ENCODE measurements at regions not wholly inside any gene's neighbourhood (a gene's known extent, or its start where the extent isn't known, plus 50 kb on each side); places are given as distances from the start of the nearest gene placed in this dataset.
A peak's percentile ranks its signal among the peaks of the same experiment; 100 is the strongest.
"Not testable (repeated sequence)": the region's sequence is repeated elsewhere in the genome, so short reads cannot be mapped to it uniquely, and the experiment has no call there.

DNA sequence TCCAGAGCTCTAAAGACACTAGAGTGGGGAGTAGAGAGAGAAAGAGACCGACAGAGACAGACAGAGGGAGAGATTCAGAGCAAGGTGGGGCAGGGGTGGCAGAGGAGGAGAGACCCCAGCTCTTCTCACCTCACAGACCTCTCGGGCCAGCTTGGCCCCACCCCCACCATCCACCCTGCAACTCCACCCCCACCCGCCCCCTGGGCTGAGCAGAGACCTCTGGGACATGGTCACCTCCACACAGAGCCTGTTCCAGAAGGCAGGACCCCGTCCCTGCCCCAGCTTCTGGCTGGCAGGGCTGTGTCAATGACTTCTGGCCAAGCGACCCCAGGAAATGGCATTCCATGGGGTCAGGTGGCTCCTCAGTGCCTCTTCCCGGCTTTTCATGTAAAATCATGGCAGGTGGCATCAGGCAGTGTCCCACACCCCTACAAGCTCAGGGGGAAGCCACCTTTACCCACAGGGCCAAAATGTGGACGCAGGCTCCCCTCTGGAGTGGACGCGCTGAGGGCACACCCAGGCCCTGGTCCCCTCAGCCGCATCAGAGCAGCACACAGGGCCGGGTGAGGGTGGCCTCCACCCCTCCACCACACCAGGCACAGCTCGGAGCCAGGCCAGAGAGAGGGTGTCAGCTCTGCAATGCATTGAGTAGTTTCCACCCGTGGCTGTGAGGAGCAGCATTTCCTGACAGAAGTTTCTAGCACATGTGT is 131.2 kb upstream of the LPCAT1 start:
- BruUV-seq (replicated peaks) = no TSS peak
- CTCF ChIA-PET = interaction anchor here (1.3 kb wide), 1 partner anchor 10 kb away, joined by 8 read pairs; no protein-coding TSS in a partner anchor
- no peak for DNase-seq (ENCODE audit: low read depth, low spot score)
- H3K9ac ChIP-seq (ENCODE audit: low read length) = no peak overlapping the region
- TF ChIP-seq, protein P1, sequence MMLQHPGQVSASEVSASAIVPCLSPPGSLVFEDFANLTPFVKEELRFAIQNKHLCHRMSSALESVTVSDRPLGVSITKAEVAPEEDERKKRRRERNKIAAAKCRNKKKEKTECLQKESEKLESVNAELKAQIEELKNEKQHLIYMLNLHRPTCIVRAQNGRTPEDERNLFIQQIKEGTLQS (IDR thresholded peaks at IDR 0.05) = no peak
- intact Hi-C loops (cut with micrococcal nuclease) = no loop called here
- POLR2A ChIA-PET = no interaction called here
- no peaks in the 10 kb centered on the region for H3K36me3 ChIP-seq (ENCODE audit: control insufficient read depth in 1 of 2, insufficient read depth in 2 of 2, low read length in 2 of 2)
- H3K27ac ChIP-seq (ENCODE audit: low read depth, low read length) = no peak overlapping the region
- H3K4me1 ChIP-seq (ENCODE audit: control insufficient read depth in 1 of 2, insufficient read depth in 2 of 2, low read length in 2 of 2) = peaks cover 0 to 9% of the 10 kb centered on the region in 2 experiments; a peak in 1 of 4 replicates
- H3K4me3 ChIP-seq (replicated peaks in 1 of 2; ENCODE audit: low read depth in 1 of 2, low read length in 2 of 2) = no peak overlapping the region
- no peaks in the 10 kb centered on the region for H3K9me3 ChIP-seq (ENCODE audit: control insufficient read depth in 1 of 2, insufficient read depth in 1 of 2, low read depth in 1 of 2, low read length in 2 of 2)
- H3K4me2 ChIP-seq (ENCODE audit: low read length) = 0 out of 2 replicates have a peak overlapping the region, but pooled peaks have one; percentile 63
- no peaks in the 10 kb centered on the region for H4K20me1 ChIP-seq (ENCODE audit: insufficient read depth)
- no peaks in the 10 kb centered on the region for H3K79me2 ChIP-seq (ENCODE audit: insufficient read depth, low read length)
- H2AFZ ChIP-seq (ENCODE audit: low read depth, low read length, poor library complexity, severe bottlenecking) = no peak overlapping the region
- H3K9me2 ChIP-seq (ENCODE audit: insufficient read depth) = no peaks in the 10 kb centered on the region
- ATAC-seq = no peak
- H3K27me3 ChIP-seq (ENCODE audit: insufficient read depth, low read length) = 0 out of 2 replicates have a peak, but pooled peaks cover 2% of the 10 kb centered on the region
- RAD21 ChIA-PET (ENCODE audit: low non-redundant PET in 1 of 2, low total read pairs in 2 of 2, uncharacterized antibody in 2 of 2, unreplicated experiment in 2 of 2) = no interaction called here

DNA sequence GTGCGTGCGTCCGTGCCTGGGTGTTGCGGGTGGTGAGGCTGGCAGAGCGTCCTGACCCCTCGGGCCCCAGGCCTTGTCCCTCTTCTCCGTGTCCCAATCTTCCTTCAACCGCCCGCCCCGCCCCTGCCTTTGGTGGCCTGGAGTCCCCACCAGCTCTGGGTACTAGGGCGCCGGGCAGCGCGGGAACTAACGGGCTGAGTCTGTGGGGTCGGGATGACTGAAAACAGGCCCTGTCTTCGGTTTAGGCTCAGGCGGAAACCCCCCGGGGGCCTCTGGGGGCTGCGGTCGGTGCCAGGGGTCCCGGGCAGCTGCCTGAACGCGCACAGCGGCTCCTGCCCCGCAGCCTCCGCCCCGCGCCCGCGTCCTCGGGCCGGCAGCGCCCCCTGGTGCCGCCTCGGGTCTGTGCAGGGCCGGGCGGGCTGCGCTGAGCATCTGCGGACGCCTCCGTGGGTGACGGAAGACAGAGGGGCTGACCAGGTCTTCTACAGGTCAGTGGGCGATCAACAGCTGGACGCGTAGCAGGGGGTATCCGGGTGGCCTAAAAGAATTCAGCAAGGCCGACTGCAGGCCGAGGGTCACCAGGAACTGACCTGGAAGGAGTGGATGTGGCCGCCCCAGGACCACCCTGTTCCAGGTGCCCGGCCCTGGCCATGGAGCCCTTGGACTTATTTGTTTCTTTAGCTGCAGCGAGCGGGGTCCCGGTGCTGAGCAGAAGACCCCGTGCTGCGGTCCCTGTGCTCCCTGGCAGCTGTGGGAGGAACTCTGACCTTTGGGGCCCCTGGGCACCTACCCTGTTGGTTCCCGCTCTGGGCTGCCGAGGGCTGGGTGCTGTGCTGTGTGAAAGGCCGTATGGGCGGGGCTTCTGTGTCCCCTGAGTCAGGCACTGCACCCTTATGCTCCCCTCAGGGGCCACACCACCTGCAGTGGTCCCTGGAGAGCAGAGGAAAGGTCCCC is 130.2 kb upstream of the LPCAT1 start:
- H3K27ac ChIP-seq (ENCODE audit: low read depth, low read length); DNase-seq (ENCODE audit: low read depth, low spot score); H4K20me1 ChIP-seq (ENCODE audit: insufficient read depth); H2AFZ ChIP-seq (ENCODE audit: low read depth, low read length, poor library complexity, severe bottlenecking); H3K9me3 ChIP-seq (ENCODE audit: control insufficient read depth in 1 of 2, insufficient read depth in 1 of 2, low read depth in 1 of 2, low read length in 2 of 2); RAD21 ChIA-PET (ENCODE audit: low non-redundant PET in 1 of 2, low total read pairs in 2 of 2, uncharacterized antibody in 2 of 2, unreplicated experiment in 2 of 2); H3K9ac ChIP-seq (ENCODE audit: low read length); POLR2A ChIA-PET; H3K36me3 ChIP-seq (ENCODE audit: control insufficient read depth in 1 of 2, insufficient read depth in 2 of 2, low read length in 2 of 2); intact Hi-C loops (cut with micrococcal nuclease); H3K79me2 ChIP-seq (ENCODE audit: insufficient read depth, low read length); H3K27me3 ChIP-seq (ENCODE audit: insufficient read depth, low read length); BruUV-seq (replicated peaks); H3K4me1 ChIP-seq (ENCODE audit: control insufficient read depth in 1 of 2, insufficient read depth in 2 of 2, low read length in 2 of 2); H3K9me2 ChIP-seq (ENCODE audit: insufficient read depth): not testable (repeated sequence)
- Histone ChIP-seq H3K4me3 (replicated peaks in 1 of 2; ENCODE audit: low read depth in 1 of 2, low read length in 2 of 2) (peak overlapping the region; percentile 11 to 27; a peak in 3 of 4 replicates), H3K4me2 (ENCODE audit: low read length) (peak overlapping the region; percentile 63)
- CTCF ChIA-PET = interaction anchor here (1.3 kb wide), 1 partner anchor 9 kb away, joined by 8 read pairs; no protein-coding TSS in a partner anchor
- TF ChIP-seq RAD21 (IDR thresholded peaks at IDR 0.05; ENCODE audit: low read depth) = peak; percentile 16; the same call in 1 of the 2 replicates
- TF ChIP-seq, protein P2, sequence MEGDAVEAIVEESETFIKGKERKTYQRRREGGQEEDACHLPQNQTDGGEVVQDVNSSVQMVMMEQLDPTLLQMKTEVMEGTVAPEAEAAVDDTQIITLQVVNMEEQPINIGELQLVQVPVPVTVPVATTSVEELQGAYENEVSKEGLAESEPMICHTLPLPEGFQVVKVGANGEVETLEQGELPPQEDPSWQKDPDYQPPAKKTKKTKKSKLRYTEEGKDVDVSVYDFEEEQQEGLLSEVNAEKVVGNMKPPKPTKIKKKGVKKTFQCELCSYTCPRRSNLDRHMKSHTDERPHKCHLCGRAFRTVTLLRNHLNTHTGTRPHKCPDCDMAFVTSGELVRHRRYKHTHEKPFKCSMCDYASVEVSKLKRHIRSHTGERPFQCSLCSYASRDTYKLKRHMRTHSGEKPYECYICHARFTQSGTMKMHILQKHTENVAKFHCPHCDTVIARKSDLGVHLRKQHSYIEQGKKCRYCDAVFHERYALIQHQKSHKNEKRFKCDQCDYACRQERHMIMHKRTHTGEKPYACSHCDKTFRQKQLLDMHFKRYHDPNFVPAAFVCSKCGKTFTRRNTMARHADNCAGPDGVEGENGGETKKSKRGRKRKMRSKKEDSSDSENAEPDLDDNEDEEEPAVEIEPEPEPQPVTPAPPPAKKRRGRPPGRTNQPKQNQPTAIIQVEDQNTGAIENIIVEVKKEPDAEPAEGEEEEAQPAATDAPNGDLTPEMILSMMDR (IDR thresholded peaks at IDR 0.05 in 2 of 3, conservative IDR thresholded peaks at IDR 0.05 in 1 of 3; ENCODE audit: borderline replicate concordance in 1 of 3, insufficient read depth in 1 of 3, low read depth in 2 of 3, low read length in 2 of 3) = peak in 2 of 3 experiments; percentile 33 to 36; a peak in 4 of 6 replicates
- ATAC-seq = peak; percentile 97
